ENCODE measurements at regions not wholly inside any gene's neighbourhood (a gene's known extent, or its start where the extent isn't known, plus 50 kb on each side); places are given as distances from the start of the nearest gene placed in this dataset.
A peak's percentile ranks its signal among the peaks of the same experiment; 100 is the strongest.

GRCh38 chr5:88144219-88145001 is 124.2 kb downstream of the TMEM161B start:
- no peak for DNase-seq

GRCh38 chr5:88143693-88144218 is 124.9 kb downstream of the TMEM161B start:
- no peak for DNase-seq

- DNase-seq, result no peak
Measured at GRCh38 chr5:88142886-88143692, 125.6 kb downstream of the TMEM161B start.

DNA sequence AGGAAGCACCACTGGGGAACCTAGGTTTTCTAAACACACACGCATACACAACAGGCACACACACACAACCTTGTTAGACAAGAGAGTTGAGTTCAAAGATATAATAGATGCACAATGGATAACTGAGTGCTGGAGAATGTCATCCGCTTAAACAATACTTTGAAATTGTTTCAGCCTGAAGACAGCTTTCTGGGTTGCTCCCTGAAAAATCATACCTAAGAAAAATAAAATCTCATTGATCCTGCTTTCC is 126.1 kb downstream of the TMEM161B start:
- DNase-seq, result no peak

DNA sequence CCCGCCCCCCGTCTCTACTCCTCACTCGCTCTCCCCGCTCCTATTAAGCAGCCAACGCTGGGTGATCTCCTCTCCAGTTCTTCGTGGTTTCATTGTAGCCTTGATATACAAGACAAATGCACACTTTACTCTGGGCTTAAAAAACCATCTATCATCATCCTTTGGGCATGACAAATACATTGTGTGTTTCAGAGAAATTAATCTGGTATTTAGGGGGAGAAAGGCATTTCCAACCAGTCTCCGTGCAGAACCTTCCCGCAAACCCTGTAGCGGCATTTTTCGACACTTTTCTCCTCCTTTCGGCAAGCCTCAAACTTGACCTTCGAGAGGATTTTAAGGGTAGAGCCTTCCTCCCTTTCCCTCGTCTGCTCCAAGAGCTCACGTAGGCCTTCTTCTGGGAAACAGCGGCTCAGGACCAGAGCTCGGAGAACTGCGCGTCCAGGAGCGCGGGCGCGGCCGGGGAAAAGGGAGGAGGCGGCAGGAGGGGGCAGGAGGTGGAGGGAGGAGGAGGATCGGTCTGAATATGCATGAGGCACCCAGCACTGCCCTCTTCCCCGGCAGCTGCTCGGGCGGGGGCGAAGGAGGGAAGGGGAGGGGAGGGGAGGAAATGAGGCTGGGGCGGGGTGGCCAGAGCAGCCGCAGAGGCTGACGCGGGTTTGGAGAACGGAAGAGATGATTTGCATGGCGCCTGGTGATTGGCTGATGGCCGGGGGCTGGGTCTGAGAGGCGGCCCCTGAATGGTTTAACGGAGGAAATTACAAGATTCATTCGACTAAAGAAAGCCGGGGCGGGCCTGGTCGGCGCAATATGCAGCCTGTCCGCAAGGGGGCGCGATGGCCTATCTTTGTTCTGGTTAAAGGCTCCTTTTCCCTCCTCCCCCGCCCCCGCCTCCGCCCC is 127.5 kb downstream of the TMEM161B start:
- DNase-seq, result peak; percentile 92

DNA sequence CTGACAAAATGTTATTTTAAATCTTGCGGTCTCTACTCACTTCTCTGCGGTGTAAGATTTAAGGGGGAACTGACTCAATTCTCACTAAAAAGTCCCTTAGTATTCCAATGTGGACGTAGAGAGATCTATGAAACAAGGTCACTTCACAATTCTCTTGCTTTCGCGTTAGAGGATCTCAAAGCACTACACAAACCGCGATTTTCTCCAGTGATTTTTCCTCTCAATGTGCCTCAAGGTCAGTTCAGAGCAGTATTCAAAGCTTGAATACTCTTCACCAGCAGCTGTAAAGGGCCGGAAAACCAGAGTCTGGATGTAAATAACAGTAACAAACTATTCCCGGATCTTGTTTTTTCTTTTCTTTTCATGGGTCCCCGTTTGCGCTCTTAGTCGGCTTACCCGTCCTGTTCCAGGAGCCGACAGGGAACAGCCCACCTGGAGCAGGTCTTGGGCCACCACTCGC is 128.2 kb downstream of the TMEM161B start:
- DNase-seq, result peak; percentile 1

DNA sequence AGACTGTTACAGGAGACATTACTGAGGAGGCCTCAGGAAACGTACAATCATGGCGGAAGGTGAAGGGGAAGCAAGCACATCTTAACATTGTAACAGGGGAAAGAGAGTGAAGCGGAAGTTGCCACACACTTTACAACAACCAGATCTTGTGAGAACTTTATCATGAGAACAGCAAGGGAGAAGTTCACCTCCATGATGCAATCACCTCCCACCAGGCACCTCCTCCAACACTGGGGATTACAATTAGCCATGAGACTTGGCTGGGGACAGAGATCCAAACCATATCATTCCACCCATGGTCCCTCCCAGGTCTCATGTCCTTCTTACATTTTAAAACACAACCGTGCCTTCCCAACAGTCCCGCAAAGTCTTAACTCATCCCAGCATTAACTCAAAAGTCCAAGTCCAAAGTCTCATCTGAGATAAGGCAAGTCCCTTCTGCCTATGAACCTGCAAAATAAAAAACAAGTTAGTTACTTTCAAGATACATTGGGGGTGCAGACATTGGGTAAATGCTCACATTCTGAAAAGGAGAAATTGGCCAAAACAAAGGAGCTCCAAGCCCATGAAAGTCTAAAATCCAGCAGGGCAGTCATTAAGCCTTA is 138.3 kb downstream of the TMEM161B start:
- no peak for DNase-seq

GRCh38 chr5:88128813-88129212 is 139.8 kb downstream of the TMEM161B start:
- DNase-seq, result no peak

GRCh38 chr5:88119535-88120125 is 149.0 kb downstream of the TMEM161B start:
- DNase-seq, result no peak

GRCh38 chr5:88118179-88118578 is 150.5 kb downstream of the TMEM161B start:
- no peak for DNase-seq

GRCh38 chr5:88117546-88117945 is 151.1 kb downstream of the TMEM161B start:
- DNase-seq, result no peak

- no peak for DNase-seq
Measured at GRCh38 chr5:88116396-88116795, 152.2 kb downstream of the TMEM161B start.

GRCh38 chr5:88115211-88115610 is 153.4 kb downstream of the TMEM161B start:
- no peak for DNase-seq

- no peak for DNase-seq
Measured at GRCh38 chr5:88113429-88113828, 155.2 kb downstream of the TMEM161B start.

DNA sequence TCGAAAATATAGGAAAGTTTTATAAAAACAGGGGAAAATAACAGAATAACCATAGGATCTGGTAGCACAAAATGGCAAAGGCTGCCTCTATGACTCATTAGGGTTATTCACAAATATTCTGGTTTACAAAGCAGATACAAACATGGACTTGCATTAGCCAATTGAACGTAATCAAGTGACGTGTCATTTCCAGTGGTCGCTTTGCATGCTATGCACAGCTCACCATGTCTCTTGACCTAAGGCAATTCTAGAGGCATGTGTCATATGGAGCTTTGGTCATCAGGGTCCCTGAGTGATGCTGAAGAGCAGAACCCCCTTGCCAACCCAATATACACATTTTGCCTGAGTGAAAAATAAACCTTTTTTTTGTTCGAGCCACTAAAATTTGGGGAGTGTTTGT is 158.8 kb downstream of the TMEM161B start:
- DNase-seq, result no peak

GRCh38 chr5:88108490-88109279 is 160.0 kb downstream of the TMEM161B start:
- no peak for DNase-seq

DNA sequence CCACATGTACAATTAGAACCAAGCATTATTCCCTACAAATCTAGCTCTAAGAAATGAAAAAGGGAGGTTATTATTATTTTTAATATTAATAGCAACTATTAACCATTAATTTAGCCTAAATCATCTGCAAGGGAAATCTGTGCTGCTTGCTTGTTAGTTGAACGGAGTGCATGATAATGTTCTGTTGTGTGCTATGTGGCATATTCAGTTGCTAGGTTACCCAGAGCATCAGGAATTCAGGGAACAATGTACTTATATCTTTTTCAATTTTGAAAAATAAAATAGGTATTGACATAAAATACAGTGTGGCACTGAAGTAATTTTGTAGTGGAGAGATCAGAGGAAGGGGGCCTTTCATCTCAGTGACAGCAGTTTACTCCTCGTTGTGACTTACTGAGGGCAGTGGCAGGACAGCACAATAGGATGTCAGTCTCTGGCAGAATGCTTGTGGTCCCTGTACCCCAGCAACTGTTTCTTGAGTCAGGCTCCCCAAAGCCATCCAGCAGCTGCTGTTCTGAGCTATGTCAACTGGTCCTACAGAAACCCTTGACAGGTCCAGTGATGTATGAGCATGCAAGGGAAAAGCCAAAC is 173.6 kb downstream of the TMEM161B start:
- DNase-seq, result no peak

- no peak for DNase-seq
Measured at GRCh38 chr5:88094403-88094802, 174.2 kb downstream of the TMEM161B start.

DNA sequence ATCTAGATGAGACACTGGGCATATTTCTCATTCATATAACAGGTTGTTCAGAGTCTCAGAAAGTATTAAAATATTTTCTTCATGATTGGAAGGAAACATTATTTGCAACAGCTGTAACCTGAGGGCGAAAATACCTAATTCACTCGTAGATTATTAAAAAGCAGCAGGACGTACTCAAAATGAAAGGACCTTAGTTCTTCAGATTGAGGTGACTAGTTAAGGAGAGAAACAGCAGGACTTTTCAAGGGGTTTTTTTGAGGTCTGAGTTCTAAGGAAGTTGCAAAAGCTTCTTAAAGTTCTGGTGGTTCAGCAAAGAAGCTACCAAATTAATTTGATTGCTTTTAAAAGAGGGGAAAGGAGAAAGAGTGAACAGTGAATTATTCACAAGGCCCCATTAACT is 174.9 kb downstream of the TMEM161B start:
- no peak for DNase-seq

DNA sequence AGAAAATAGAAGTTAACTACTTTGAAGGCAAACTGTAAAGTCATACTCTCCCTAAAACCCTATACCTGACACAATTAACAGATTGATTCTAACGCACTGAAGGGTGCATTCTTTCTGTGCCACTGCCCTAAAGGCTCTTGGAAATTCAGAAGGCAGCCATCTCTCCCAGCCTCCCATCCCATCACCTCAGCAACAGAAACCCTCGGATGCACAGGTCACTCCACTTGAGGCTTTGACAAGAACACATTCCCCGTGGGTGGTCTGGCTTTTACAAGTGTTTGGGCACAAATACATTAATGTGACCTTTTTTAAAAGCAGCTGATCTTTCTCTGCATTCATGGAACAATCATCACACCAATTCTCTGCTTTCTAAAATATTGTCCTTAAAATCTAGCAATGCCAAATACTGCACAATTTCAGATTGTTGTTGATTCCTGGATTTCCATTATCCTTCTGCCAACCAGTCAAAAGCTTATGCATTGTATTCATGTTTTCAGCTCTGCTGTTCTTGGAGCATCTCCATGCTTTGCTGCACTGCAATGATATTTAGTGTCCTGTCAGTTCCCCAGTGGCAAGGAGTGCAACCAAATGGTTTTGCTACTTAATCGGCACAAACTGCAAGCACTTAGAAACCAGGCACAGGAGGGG is 175.6 kb downstream of the TMEM161B start:
- DNase-seq, result no peak

- no peak for DNase-seq
Measured at GRCh38 chr5:88092358-88092757, 176.3 kb downstream of the TMEM161B start.

Measured in CD4-positive, alpha-beta T cell treated with Interleukin-17A for 1 hour (primary cell).